ENCODE measurements at regions not wholly inside any gene's neighbourhood (a gene's known extent, or its start where the extent isn't known, plus 50 kb on each side); places are given as distances from the start of the nearest gene placed in this dataset.

- no peak for TF ChIP-seq POU6F1 (CRISPR knock-in tag; IDR thresholded peaks at IDR 0.05; ENCODE audit: borderline replicate concordance, low read depth)
- TF ChIP-seq TSHZ2 (CRISPR knock-in tag; IDR thresholded peaks at IDR 0.05) = no peak
- TF ChIP-seq ESRRG (CRISPR knock-in tag; IDR thresholded peaks at IDR 0.05) = no peak
- no peak for TF ChIP-seq ZFP30 (CRISPR knock-in tag; IDR thresholded peaks at IDR 0.05)
- no peak for TF ChIP-seq CREB5 (CRISPR knock-in tag; IDR thresholded peaks at IDR 0.05; ENCODE audit: low read depth)
- TF ChIP-seq TCF4 (CRISPR knock-in tag; IDR thresholded peaks at IDR 0.05; ENCODE audit: borderline replicate concordance) = no peak
- TF ChIP-seq RARB (CRISPR knock-in tag; IDR thresholded peaks at IDR 0.05) = no peak
- no peak for TF ChIP-seq ARNTL (CRISPR knock-in tag; IDR thresholded peaks at IDR 0.05; ENCODE audit: borderline replicate concordance, low read depth)
- no peak for TF ChIP-seq OSR1 (CRISPR knock-in tag; IDR thresholded peaks at IDR 0.05)
Observed at GRCh38 chr1:232283864-232284263, 346.1 kb downstream of the SIPA1L2 start.
